SK-N-SH (cell line): ENCODE measurements at regions not wholly inside any gene's neighbourhood (a gene's known extent, or its start where the extent isn't known, plus 50 kb on each side); places are given as distances from the start of the nearest gene placed in this dataset.

Experiments used
- CTCF ChIA-PET: fragments of 300-600, 350-600 bp; formaldehyde crosslinking; extraction: SDS; loops from one replicate; lab custom pipeline; 2021; lab: Yijun Ruan, JAX
- POLR2A ChIA-PET: fragments of 350-600 bp; sonication (Branson Sonifier 250); formaldehyde crosslinking; extraction: SDS; loops from one replicate; lab custom pipeline; 2020; ENCODE audit warnings: antibody characterized with exemption, inconsistent platforms; lab: Yijun Ruan, JAX
- DNase-seq: peaks from one replicate; pipeline ENCODE4 v3.0.0; 2012
- H2AFZ ChIP-seq: fragments of 200-600 bp; sonication (generic); 2 replicates; pipeline ENCODE4 v1.8.1; 2016; ENCODE audit warnings: antibody characterized with exemption, mild to moderate bottlenecking, low read depth
- H3F3A ChIP-seq: fragments of 200-600 bp; sonication (generic); replicated peaks from 2 replicates; pipeline ENCODE3; 2016; ENCODE audit warnings: antibody characterized with exemption, mild to moderate bottlenecking; ENCODE audit not compliant: insufficient read depth
- H3K27ac ChIP-seq, 2 experiments: fragments of 200-500 bp in 1 of 2; fragments of 200-600 bp in 1 of 2; sonication (Bioruptor generic) in 1 of 2; sonication (generic), shearing (Covaris generic) in 1 of 2; 2 replicates each; pipeline versions ENCODE4 v1.5.1 to v1.6.1; 2014 to 2016; ENCODE audit warnings: low read depth in 2 of 2, inconsistent platforms in 1 of 2, low read length in 1 of 2, mild to moderate bottlenecking in 1 of 2, mixed read lengths in 1 of 2
- H3K27me3 ChIP-seq: fragments of 200-600 bp; sonication (generic), shearing (Covaris generic); 2 replicates; pipeline ENCODE4 v1.6.1; 2016; ENCODE audit warnings: mixed run types; ENCODE audit not compliant: insufficient read depth
- H3K36me3 ChIP-seq, 2 experiments: fragments of 200-500 bp in 1 of 2; fragments of 200-600 bp in 1 of 2; sonication (Bioruptor generic) in 1 of 2; sonication (generic) in 1 of 2; replicated peaks in 1 of 2; 2 replicates each; pipeline versions ENCODE3 to v1.5.1; 2014 to 2016; ENCODE audit warnings: low read length in 1 of 2, mild to moderate bottlenecking in 1 of 2; ENCODE audit not compliant: insufficient read depth in 2 of 2, control insufficient read depth in 1 of 2
- H3K4me1 ChIP-seq, 2 experiments: fragments of 200-500 bp in 1 of 2; fragments of 200-600 bp in 1 of 2; sonication (Bioruptor generic) in 1 of 2; sonication (generic), shearing (Covaris generic) in 1 of 2; 2 replicates each; pipeline versions ENCODE4 v1.5.1 to v1.6.1; 2014 to 2016; ENCODE audit warnings: low read depth in 1 of 2, low read length in 1 of 2, mixed run types in 1 of 2; ENCODE audit not compliant: insufficient read depth in 2 of 2, control insufficient read depth in 1 of 2
- H3K4me2 ChIP-seq: fragments of 200-600 bp; sonication (generic), shearing (Covaris generic); 2 replicates; pipeline ENCODE4 v1.6.1; 2017; ENCODE audit warnings: mixed run types
- H3K4me3 ChIP-seq, 2 experiments: fragments of 200-500 bp in 1 of 2; fragments of 200-600 bp in 1 of 2; sonication (Bioruptor generic) in 1 of 2; sonication (generic), shearing (Covaris generic) in 1 of 2; 2 replicates each; pipeline versions ENCODE4 v1.5.1 to v1.8.1; 2014 to 2016; ENCODE audit warnings: low read depth in 2 of 2, inconsistent platforms in 1 of 2, low read length in 1 of 2, mild to moderate bottlenecking in 1 of 2, mixed read lengths in 1 of 2, moderate library complexity in 1 of 2
- H3K79me2 ChIP-seq: fragments of 200-600 bp; sonication (generic); 2 replicates; pipeline ENCODE4 v1.8.1; 2017; ENCODE audit warnings: mild to moderate bottlenecking; ENCODE audit not compliant: insufficient read depth
- H3K9ac ChIP-seq: fragments of 200-600 bp; sonication (generic); 2 replicates; pipeline ENCODE4 v1.6.1; 2017; ENCODE audit warnings: mixed run types
- H3K9me2 ChIP-seq: fragments of 200-600 bp; sonication (generic); 2 replicates; pipeline ENCODE4 v1.6.1; 2017; ENCODE audit warnings: mixed run types
- H3K9me3 ChIP-seq: fragments of 200-600 bp; sonication (generic); 2 replicates; pipeline ENCODE4 v1.6.1; 2017; ENCODE audit warnings: mixed run types, mild to moderate bottlenecking, moderate library complexity
- H4K20me1 ChIP-seq: fragments of 200-600 bp; sonication (generic); 2 replicates; pipeline ENCODE4 v1.6.1; 2017; ENCODE audit warnings: mild to moderate bottlenecking, mixed run types; ENCODE audit not compliant: insufficient read depth
- ELF1 ChIP-seq: IDR thresholded peaks from 2 replicates; pipeline ENCODE4 v1.4.0; 2012
- EP300 ChIP-seq, 2 experiments: IDR thresholded peaks; 2 replicates each; pipeline versions ENCODE4 v1.4.0 to v1.6.1; 2012; ENCODE audit warnings: borderline replicate concordance in 1 of 2, low read depth in 1 of 2, low read length in 1 of 2
- EZH2phosphoT487 ChIP-seq: fragments of 200-600 bp; sonication (generic); IDR thresholded peaks from 2 replicates; pipeline ENCODE4 v1.6.1; 2017; ENCODE audit warnings: low read depth, mixed run types, mild to moderate bottlenecking, antibody characterized with exemption, moderate library complexity, borderline replicate concordance
- FOSL2 ChIP-seq: IDR thresholded peaks from 2 replicates; pipeline ENCODE4 v1.4.0; 2012; ENCODE audit warnings: low read depth, mild to moderate bottlenecking, moderate library complexity, borderline replicate concordance
- JUND ChIP-seq: IDR thresholded peaks from 2 replicates; pipeline ENCODE4 v1.4.0; 2012
- MXI1 ChIP-seq: IDR thresholded peaks from 2 replicates; pipeline ENCODE4 v1.6.1; 2012; ENCODE audit warnings: mild to moderate bottlenecking, low read depth, low read length, improper control_type of control experiment
- NFIC ChIP-seq: IDR thresholded peaks from 2 replicates; pipeline ENCODE4 v1.4.0; 2012; ENCODE audit warnings: borderline replicate concordance
- RAD21 ChIP-seq: IDR thresholded peaks from 2 replicates; pipeline ENCODE4 v1.6.1; 2012; ENCODE audit warnings: mild to moderate bottlenecking, low read length
- RFX5 ChIP-seq: IDR thresholded peaks from 2 replicates; pipeline ENCODE4 v1.6.1; 2012; ENCODE audit warnings: mild to moderate bottlenecking, improper control_type of control experiment, low read length
- SIN3A ChIP-seq: IDR thresholded peaks from 2 replicates; pipeline ENCODE4 v1.6.1; 2012; ENCODE audit warnings: low read depth, mild to moderate bottlenecking, low read length, moderate library complexity, borderline replicate concordance
- SMC3 ChIP-seq: IDR thresholded peaks from 2 replicates; pipeline ENCODE4 v1.6.1; 2012; ENCODE audit warnings: low read depth, low read length, improper control_type of control experiment
- TCF12 ChIP-seq: IDR thresholded peaks from 2 replicates; pipeline ENCODE4 v1.4.0; 2012
- TEAD4 ChIP-seq: IDR thresholded peaks from 2 replicates; pipeline ENCODE4 v1.4.0; 2012; ENCODE audit warnings: mild to moderate bottlenecking, borderline replicate concordance; ENCODE audit not compliant: insufficient read depth
- WGBS: methylation state at CpG from one replicate; pipeline ENCODE4 v1.1.6; 2017; ENCODE audit warnings: low lambda C conversion rate; 5-methylcytosine and 5-hydroxymethylcytosine counted together
- TF ChIP-seq, protein P1 (sequence below): IDR thresholded peaks from 2 replicates; pipeline ENCODE4 v1.4.0; 2012; ENCODE audit warnings: low read depth, borderline replicate concordance
- TF ChIP-seq, protein P2 (sequence below): IDR thresholded peaks from 2 replicates; pipeline ENCODE4 v1.4.0; 2012; ENCODE audit warnings: low read depth, borderline replicate concordance
- TF ChIP-seq, protein P3 (sequence below): fragments of 150-350 bp; IDR thresholded peaks from 2 replicates; pipeline ENCODE4 v1.6.1; 2017; ENCODE audit warnings: antibody characterized with exemption, low read length, low read depth, borderline replicate concordance
- TF ChIP-seq, protein P4 (sequence below): IDR thresholded peaks from 2 replicates; pipeline ENCODE4 v1.4.0; 2012; ENCODE audit warnings: low read depth
- TF ChIP-seq, protein P5 (sequence below): IDR thresholded peaks from 2 replicates; pipeline ENCODE4; 2012
- TF ChIP-seq, protein P6 (sequence below): IDR thresholded peaks from 2 replicates; pipeline ENCODE4 v1.6.1; 2012; ENCODE audit warnings: mild to moderate bottlenecking, low read depth, low read length, moderate library complexity

DNA sequence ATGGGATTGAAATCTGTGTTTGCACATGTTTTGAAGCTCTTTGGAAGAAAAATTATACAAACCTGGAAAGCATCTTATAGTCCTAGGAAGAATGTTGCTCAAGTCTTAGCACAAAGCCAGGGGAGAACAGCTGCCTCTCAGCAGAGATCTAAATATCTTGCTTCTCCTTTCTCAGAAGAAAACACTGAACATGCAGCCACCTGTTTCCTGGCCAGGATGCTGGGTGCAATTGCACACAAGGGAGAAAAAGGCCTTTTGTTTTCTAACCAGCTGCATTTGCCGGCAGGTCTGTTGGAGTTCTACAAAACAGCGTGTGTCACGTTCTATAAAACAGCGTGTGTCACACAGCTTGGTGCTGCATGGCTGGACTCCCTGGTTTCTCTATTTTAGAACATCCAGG, 259.6 kb upstream of the PLD5 start:
- Histone ChIP-seq H3K4me2 (no peak overlapping the region), H3K4me3 (no peak overlapping the region)
- TF ChIP-seq TCF12 (no peak), ELF1 (no peak), SIN3A (no peak), FOSL2 (no peak), EZH2phosphoT487 (no peak), SMC3 (no peak)
- TF ChIP-seq, protein P1, sequence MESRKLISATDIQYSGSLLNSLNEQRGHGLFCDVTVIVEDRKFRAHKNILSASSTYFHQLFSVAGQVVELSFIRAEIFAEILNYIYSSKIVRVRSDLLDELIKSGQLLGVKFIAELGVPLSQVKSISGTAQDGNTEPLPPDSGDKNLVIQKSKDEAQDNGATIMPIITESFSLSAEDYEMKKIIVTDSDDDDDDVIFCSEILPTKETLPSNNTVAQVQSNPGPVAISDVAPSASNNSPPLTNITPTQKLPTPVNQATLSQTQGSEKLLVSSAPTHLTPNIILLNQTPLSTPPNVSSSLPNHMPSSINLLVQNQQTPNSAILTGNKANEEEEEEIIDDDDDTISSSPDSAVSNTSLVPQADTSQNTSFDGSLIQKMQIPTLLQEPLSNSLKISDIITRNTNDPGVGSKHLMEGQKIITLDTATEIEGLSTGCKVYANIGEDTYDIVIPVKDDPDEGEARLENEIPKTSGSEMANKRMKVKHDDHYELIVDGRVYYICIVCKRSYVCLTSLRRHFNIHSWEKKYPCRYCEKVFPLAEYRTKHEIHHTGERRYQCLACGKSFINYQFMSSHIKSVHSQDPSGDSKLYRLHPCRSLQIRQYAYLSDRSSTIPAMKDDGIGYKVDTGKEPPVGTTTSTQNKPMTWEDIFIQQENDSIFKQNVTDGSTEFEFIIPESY = no peak
- TF ChIP-seq, protein P2, sequence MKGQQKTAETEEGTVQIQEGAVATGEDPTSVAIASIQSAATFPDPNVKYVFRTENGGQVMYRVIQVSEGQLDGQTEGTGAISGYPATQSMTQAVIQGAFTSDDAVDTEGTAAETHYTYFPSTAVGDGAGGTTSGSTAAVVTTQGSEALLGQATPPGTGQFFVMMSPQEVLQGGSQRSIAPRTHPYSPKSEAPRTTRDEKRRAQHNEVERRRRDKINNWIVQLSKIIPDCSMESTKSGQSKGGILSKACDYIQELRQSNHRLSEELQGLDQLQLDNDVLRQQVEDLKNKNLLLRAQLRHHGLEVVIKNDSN = no peak
- TF ChIP-seq, all 33 proteins: peak for 0
- ChIA-PET CTCF (no interaction called here), POLR2A (no interaction called here)
- Histone ChIP-seq H3K9me3 (no peaks in the 10 kb centered on the region), H3F3A (no peaks in the 10 kb centered on the region), H3K9me2 (no peaks in the 10 kb centered on the region), H3K79me2 (no peaks in the 10 kb centered on the region), H3K4me1 (no peaks in the 10 kb centered on the region), H4K20me1 (no peaks in the 10 kb centered on the region), H3K27ac (no peak overlapping the region), H2AFZ (no peak overlapping the region), H3K36me3 (no peaks in the 10 kb centered on the region), H3K9ac (no peak overlapping the region), H3K27me3 (no peaks in the 10 kb centered on the region)
- DNase-seq = no peak
- WGBS = 77% methylated on average over 4 of the region's 4 CpGs

DNA sequence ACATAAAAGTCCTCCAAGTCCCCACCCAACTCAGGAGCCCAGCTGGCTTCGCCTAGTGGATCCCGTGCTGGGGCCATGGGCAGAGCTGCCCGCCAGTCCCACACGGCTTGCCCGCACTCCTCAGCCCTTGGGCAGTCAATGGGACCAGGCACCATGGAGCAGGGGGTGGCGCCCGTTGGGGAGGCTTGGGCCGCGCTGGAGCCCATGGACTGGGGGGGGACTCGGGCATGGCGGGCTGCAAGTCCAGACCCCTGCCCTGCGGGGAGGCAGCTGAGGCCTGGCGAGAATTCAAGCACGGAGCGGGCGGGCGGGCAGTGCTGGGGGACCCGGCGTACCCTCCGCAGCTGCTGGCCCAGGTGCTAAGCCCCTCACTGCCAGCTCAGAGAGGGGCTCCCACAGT, 249.8 kb upstream of the PLD5 start:
- Histone ChIP-seq H2AFZ (no peak overlapping the region), H3K9me2 (no peaks in the 10 kb centered on the region), H3K9ac (no peak overlapping the region), H3K9me3 (peaks cover 2% of the 10 kb centered on the region; the same call in 1 of the 2 replicates), H3K79me2 (no peaks in the 10 kb centered on the region), H3K4me2 (no peak overlapping the region), H3K27ac (no peak overlapping the region), H4K20me1 (no peaks in the 10 kb centered on the region), H3K4me3 (no peak overlapping the region), H3K36me3 (no peaks in the 10 kb centered on the region), H3F3A (no peaks in the 10 kb centered on the region), H3K4me1 (no peaks in the 10 kb centered on the region), H3K27me3 (no peaks in the 10 kb centered on the region)
- 58% methylated on average over 7 of the region's 20 CpGs for WGBS
- DNase-seq = no peak
- ChIA-PET POLR2A (no interaction called here), CTCF (interaction anchor here (1.0 kb wide), 1 partner anchor 304 kb away, joined by 3 read pairs; no protein-coding TSS in a partner anchor)
- TF ChIP-seq FOSL2 (no peak), JUND (no peak), EP300 (IDR thresholded peaks at IDR 0.05; ENCODE audit: borderline replicate concordance in 1 of 2, low read depth in 1 of 2, low read length in 1 of 2) (no peak), EZH2phosphoT487 (no peak), RFX5 (no peak), MXI1 (no peak), RAD21 (no peak), NFIC (no peak), TEAD4 (no peak), SIN3A (no peak)
- TF ChIP-seq, protein P3, sequence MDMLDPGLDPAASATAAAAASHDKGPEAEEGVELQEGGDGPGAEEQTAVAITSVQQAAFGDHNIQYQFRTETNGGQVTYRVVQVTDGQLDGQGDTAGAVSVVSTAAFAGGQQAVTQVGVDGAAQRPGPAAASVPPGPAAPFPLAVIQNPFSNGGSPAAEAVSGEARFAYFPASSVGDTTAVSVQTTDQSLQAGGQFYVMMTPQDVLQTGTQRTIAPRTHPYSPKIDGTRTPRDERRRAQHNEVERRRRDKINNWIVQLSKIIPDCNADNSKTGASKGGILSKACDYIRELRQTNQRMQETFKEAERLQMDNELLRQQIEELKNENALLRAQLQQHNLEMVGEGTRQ = no peak
- TF ChIP-seq, protein P4, sequence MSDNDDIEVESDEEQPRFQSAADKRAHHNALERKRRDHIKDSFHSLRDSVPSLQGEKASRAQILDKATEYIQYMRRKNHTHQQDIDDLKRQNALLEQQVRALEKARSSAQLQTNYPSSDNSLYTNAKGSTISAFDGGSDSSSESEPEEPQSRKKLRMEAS = no peak
- TF ChIP-seq, protein P5, sequence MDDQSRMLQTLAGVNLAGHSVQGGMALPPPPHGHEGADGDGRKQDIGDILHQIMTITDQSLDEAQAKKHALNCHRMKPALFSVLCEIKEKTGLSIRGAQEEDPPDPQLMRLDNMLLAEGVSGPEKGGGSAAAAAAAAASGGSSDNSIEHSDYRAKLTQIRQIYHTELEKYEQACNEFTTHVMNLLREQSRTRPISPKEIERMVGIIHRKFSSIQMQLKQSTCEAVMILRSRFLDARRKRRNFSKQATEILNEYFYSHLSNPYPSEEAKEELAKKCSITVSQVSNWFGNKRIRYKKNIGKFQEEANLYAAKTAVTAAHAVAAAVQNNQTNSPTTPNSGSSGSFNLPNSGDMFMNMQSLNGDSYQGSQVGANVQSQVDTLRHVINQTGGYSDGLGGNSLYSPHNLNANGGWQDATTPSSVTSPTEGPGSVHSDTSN = no peak
- TF ChIP-seq, protein P6, sequence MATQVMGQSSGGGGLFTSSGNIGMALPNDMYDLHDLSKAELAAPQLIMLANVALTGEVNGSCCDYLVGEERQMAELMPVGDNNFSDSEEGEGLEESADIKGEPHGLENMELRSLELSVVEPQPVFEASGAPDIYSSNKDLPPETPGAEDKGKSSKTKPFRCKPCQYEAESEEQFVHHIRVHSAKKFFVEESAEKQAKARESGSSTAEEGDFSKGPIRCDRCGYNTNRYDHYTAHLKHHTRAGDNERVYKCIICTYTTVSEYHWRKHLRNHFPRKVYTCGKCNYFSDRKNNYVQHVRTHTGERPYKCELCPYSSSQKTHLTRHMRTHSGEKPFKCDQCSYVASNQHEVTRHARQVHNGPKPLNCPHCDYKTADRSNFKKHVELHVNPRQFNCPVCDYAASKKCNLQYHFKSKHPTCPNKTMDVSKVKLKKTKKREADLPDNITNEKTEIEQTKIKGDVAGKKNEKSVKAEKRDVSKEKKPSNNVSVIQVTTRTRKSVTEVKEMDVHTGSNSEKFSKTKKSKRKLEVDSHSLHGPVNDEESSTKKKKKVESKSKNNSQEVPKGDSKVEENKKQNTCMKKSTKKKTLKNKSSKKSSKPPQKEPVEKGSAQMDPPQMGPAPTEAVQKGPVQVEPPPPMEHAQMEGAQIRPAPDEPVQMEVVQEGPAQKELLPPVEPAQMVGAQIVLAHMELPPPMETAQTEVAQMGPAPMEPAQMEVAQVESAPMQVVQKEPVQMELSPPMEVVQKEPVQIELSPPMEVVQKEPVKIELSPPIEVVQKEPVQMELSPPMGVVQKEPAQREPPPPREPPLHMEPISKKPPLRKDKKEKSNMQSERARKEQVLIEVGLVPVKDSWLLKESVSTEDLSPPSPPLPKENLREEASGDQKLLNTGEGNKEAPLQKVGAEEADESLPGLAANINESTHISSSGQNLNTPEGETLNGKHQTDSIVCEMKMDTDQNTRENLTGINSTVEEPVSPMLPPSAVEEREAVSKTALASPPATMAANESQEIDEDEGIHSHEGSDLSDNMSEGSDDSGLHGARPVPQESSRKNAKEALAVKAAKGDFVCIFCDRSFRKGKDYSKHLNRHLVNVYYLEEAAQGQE = no peak
